ENCODE measurements at regions not wholly inside any gene's neighbourhood (a gene's known extent, or its start where the extent isn't known, plus 50 kb on each side); places are given as distances from the start of the nearest gene placed in this dataset.

DNA sequence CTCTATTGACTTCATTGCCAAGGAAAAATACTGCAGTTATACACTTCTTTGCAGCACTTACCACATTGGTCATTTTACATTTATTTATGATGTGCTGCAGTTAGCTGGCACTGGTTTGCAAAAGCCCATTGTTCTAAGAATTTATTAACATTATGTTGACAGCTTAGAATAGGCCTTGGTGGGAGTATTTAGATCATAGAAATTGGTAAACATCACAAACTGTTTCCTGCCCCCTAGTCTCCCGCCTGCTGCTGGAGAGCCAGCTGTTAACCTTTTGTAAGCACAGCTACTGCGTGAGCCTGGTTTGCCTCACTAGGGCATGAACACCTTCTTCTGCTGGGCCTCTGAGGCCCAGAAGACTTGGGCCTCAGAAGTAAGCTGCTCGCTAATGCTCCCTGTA lies 651.4 kb upstream of the GOT2 start:
- WGBS, 2 donors = 68 to 69% methylated on average over 3 of the region's 3 CpGs
- intact Hi-C loops (cut with DNase I) = no loop called here
- Histone ChIP-seq H3K36me3 (no peaks in the 10 kb centered on the region), H3K27me3 (no peaks in the 10 kb centered on the region), H3K4me1 (peaks cover 0 to 13% (median 8%) of the 10 kb centered on the region in 4 donors), H3K4me3 (no peak overlapping the region), H3K27ac (peak overlapping the region in 1 of 4 donors; percentile 34), H3K9me3 (peaks cover 0 to 2% (median 0%) of the 10 kb centered on the region in 4 donors)
- no peak for TF ChIP-seq POLR2AphosphoS5 (IDR thresholded peaks at IDR 0.05)
- no peak for TF ChIP-seq EP300 (IDR thresholded peaks at IDR 0.05)
- no peak for TF ChIP-seq POLR2A (IDR thresholded peaks at IDR 0.05)
- TF ChIP-seq, protein P1, sequence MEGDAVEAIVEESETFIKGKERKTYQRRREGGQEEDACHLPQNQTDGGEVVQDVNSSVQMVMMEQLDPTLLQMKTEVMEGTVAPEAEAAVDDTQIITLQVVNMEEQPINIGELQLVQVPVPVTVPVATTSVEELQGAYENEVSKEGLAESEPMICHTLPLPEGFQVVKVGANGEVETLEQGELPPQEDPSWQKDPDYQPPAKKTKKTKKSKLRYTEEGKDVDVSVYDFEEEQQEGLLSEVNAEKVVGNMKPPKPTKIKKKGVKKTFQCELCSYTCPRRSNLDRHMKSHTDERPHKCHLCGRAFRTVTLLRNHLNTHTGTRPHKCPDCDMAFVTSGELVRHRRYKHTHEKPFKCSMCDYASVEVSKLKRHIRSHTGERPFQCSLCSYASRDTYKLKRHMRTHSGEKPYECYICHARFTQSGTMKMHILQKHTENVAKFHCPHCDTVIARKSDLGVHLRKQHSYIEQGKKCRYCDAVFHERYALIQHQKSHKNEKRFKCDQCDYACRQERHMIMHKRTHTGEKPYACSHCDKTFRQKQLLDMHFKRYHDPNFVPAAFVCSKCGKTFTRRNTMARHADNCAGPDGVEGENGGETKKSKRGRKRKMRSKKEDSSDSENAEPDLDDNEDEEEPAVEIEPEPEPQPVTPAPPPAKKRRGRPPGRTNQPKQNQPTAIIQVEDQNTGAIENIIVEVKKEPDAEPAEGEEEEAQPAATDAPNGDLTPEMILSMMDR (IDR thresholded peaks at IDR 0.05) = no peak
- DNase-seq = no peak

GRCh38 chr16:59373632-59374031 lies 639.5 kb upstream of the GOT2 start:
- peaks cover 0 to 3% (median 0%) of the 10 kb centered on the region in 4 donors for H3K9me3 ChIP-seq

GRCh38 chr16:59370717-59371116 lies 636.6 kb upstream of the GOT2 start:
- 25 to 66% methylated on average over 4 of the region's 4 CpGs for WGBS, 2 donors
- H3K4me3 ChIP-seq = no peak overlapping the region

More at GRCh38 chr16:59373632-59374031, 639.5 kb upstream of the GOT2 start:
- intact Hi-C loops (cut with DNase I) = no loop called here
- Histone ChIP-seq H3K36me3 (no peaks in the 10 kb centered on the region), H3K4me3 (no peak overlapping the region), H3K27ac (no peak overlapping the region), H3K27me3 (no peaks in the 10 kb centered on the region), H3K4me1 (no peaks in the 10 kb centered on the region)
- no peak for DNase-seq
- no peak for TF ChIP-seq POLR2A (IDR thresholded peaks at IDR 0.05)
- no peak for TF ChIP-seq EP300 (IDR thresholded peaks at IDR 0.05)
- TF ChIP-seq, protein P1 (IDR thresholded peaks at IDR 0.05) = no peak
- TF ChIP-seq POLR2AphosphoS5 (IDR thresholded peaks at IDR 0.05) = no peak

GRCh38 chr16:59369523-59369922 lies 635.4 kb upstream of the GOT2 start:
- peaks cover 0 to 3% (median 0%) of the 10 kb centered on the region in 4 donors for H3K9me3 ChIP-seq
- intact Hi-C loops (cut with DNase I) = no loop called here
- no peak overlapping the region for H3K27ac ChIP-seq
- WGBS, 2 donors = 65 to 76% methylated on average over 5 of the region's 5 CpGs
- H3K4me1 ChIP-seq = no peaks in the 10 kb centered on the region
- no peaks in the 10 kb centered on the region for H3K27me3 ChIP-seq
- TF ChIP-seq POLR2AphosphoS5 (IDR thresholded peaks at IDR 0.05) = no peak
- TF ChIP-seq, protein P1 (IDR thresholded peaks at IDR 0.05) = no peak
- TF ChIP-seq POLR2A (IDR thresholded peaks at IDR 0.05) = no peak
- no peak for TF ChIP-seq EP300 (IDR thresholded peaks at IDR 0.05)
- no peaks in the 10 kb centered on the region for H3K36me3 ChIP-seq
- DNase-seq = no peak
- no peak overlapping the region for H3K4me3 ChIP-seq

More at GRCh38 chr16:59370717-59371116, 636.6 kb upstream of the GOT2 start:
- no peak overlapping the region for H3K27ac ChIP-seq
- peaks cover 0 to 3% (median 0%) of the 10 kb centered on the region in 4 donors for H3K9me3 ChIP-seq
- no peak for DNase-seq
- H3K27me3 ChIP-seq = no peaks in the 10 kb centered on the region
- intact Hi-C loops (cut with DNase I) = no loop called here
- TF ChIP-seq POLR2AphosphoS5 (IDR thresholded peaks at IDR 0.05) (no peak), POLR2A (IDR thresholded peaks at IDR 0.05) (no peak), EP300 (IDR thresholded peaks at IDR 0.05) (no peak)
- TF ChIP-seq, protein P1 (IDR thresholded peaks at IDR 0.05) = no peak
- H3K4me1 ChIP-seq = no peaks in the 10 kb centered on the region
- no peaks in the 10 kb centered on the region for H3K36me3 ChIP-seq

DNA sequence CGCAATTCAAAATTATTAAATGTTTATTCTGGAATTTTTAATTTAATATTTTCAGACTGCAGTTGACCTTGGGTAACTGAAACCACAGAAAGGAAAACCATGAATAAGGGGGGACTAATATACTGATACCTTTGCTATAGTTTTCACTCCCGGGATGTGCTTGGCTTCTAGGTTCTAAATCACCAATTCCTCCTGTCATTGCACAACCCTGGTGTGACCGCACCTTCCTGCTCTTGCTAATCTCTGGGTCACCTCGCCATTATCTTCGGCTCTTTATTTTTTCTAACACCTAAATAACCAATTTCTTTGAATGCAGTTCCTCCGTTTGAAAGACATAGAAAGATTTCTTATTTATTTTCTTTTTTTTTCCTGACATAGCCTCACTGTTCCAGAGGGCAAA lies 634.5 kb upstream of the GOT2 start:
- no peaks in the 10 kb centered on the region for H3K27me3 ChIP-seq
- no peak overlapping the region for H3K27ac ChIP-seq
- DNase-seq = no peak
- TF ChIP-seq EP300 (IDR thresholded peaks at IDR 0.05) = no peak
- TF ChIP-seq POLR2A (IDR thresholded peaks at IDR 0.05) = no peak
- TF ChIP-seq, protein P1 (IDR thresholded peaks at IDR 0.05) = no peak
- no peak for TF ChIP-seq POLR2AphosphoS5 (IDR thresholded peaks at IDR 0.05)
- intact Hi-C loops (cut with DNase I) = no loop called here
- H3K9me3 ChIP-seq = peaks cover 0 to 3% (median 1%) of the 10 kb centered on the region in 4 donors
- H3K4me1 ChIP-seq = no peaks in the 10 kb centered on the region
- 87 to 88% methylated on average over 6 of the region's 6 CpGs for WGBS, 2 donors
- no peak overlapping the region for H3K4me3 ChIP-seq
- H3K36me3 ChIP-seq = no peaks in the 10 kb centered on the region
